ENCODE measurements at regions not wholly inside any gene's neighbourhood (a gene's known extent, or its start where the extent isn't known, plus 50 kb on each side); places are given as distances from the start of the nearest gene placed in this dataset.

DNA sequence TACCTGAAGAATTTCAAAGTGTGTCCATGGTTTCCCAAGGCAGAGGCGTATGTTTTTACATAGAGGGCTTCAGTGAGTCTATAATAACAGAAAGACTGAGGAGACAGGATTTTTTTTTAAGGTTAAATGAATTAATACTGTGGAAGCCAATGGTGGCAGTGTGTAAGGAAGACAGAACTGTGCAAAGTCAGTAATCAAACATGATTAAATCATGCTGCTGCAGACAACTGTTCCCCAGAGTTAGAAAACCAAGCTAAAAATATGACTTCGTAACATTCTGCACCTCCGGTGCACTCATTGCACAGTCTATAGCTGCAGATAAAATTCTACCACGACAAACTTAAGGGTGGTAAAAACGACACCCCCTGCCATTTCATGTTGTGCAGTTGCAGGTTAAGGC is 309.6 kb upstream of the TRIB2 start:
- Histone ChIP-seq H3K36me3 (no peaks in the 10 kb centered on the region), H3K27me3 (no peaks in the 10 kb centered on the region), H3K4me1 (no peaks in the 10 kb centered on the region), H3K27ac (no peak overlapping the region), H3K9me3 (no peaks in the 10 kb centered on the region), H3K4me3 (no peak overlapping the region)
- no peak for TF ChIP-seq CTCF (IDR thresholded peaks at IDR 0.05)
- no peak for TF ChIP-seq POLR2AphosphoS5 (IDR thresholded peaks at IDR 0.05)
- TF ChIP-seq EP300 (IDR thresholded peaks at IDR 0.05), result no peak
- TF ChIP-seq POLR2A (IDR thresholded peaks at IDR 0.05), result no peak
- DNase-seq, result no peak
- intact Hi-C loops (cut with DNase I), result no loop called here
- 87 to 92% methylated on average over 5 of the region's 5 CpGs for WGBS, 2 donors

GRCh38 chr2:12412898-12413305 is 303.8 kb upstream of the TRIB2 start:
- Histone ChIP-seq H3K36me3 (no peaks in the 10 kb centered on the region), H3K4me1 (no peaks in the 10 kb centered on the region), H3K4me3 (no peak overlapping the region), H3K9me3 (no peaks in the 10 kb centered on the region), H3K27ac (no peak overlapping the region), H3K27me3 (no peaks in the 10 kb centered on the region)
- TF ChIP-seq EP300 (IDR thresholded peaks at IDR 0.05) (no peak), POLR2A (IDR thresholded peaks at IDR 0.05) (no peak), POLR2AphosphoS5 (IDR thresholded peaks at IDR 0.05) (no peak), CTCF (IDR thresholded peaks at IDR 0.05) (no peak)
- intact Hi-C loops (cut with DNase I), result no loop called here
- 55 to 69% methylated on average over 3 of the region's 3 CpGs for WGBS, 2 donors
- DNase-seq, result no peak

GRCh38 chr2:12415536-12415935 is 301.2 kb upstream of the TRIB2 start:
- Histone ChIP-seq H3K27me3 (no peaks in the 10 kb centered on the region), H3K4me3 (no peak overlapping the region), H3K27ac (no peak overlapping the region), H3K9me3 (no peaks in the 10 kb centered on the region), H3K4me1 (peaks cover 0 to 5% (median 1%) of the 10 kb centered on the region in 4 donors), H3K36me3 (no peaks in the 10 kb centered on the region)
- no peak for DNase-seq
- 91 to 93% methylated on average over 3 of the region's 3 CpGs for WGBS, 2 donors
- TF ChIP-seq EP300 (IDR thresholded peaks at IDR 0.05), result no peak
- no peak for TF ChIP-seq CTCF (IDR thresholded peaks at IDR 0.05)
- TF ChIP-seq POLR2A (IDR thresholded peaks at IDR 0.05), result no peak
- no peak for TF ChIP-seq POLR2AphosphoS5 (IDR thresholded peaks at IDR 0.05)
- intact Hi-C loops (cut with DNase I), result no loop called here

- intact Hi-C loops (cut with DNase I), result no loop called here
- no peak overlapping the region for H3K4me3 ChIP-seq
- WGBS, 2 donors, result 50 to 52% methylated on average over 6 of the region's 6 CpGs
- DNase-seq, result peak; percentile 72
- H3K4me1 ChIP-seq, result peaks cover 0 to 13% (median 7%) of the 10 kb centered on the region in 4 donors
- no peak overlapping the region for H3K27ac ChIP-seq
- H3K27me3 ChIP-seq, result no peaks in the 10 kb centered on the region
- H3K36me3 ChIP-seq, result no peaks in the 10 kb centered on the region
- peak in 1 of 4 experiments; percentile 17 for TF ChIP-seq CTCF (IDR thresholded peaks at IDR 0.05)
- no peak for TF ChIP-seq EP300 (IDR thresholded peaks at IDR 0.05)
- no peaks in the 10 kb centered on the region for H3K9me3 ChIP-seq
Observed at GRCh38 chr2:12416600-12416999, 300.1 kb upstream of the TRIB2 start.

- Histone ChIP-seq H3K4me3 (no peak overlapping the region), H3K9me3 (no peaks in the 10 kb centered on the region), H3K27ac (no peak overlapping the region), H3K4me1 (peaks cover 0 to 13% (median 7%) of the 10 kb centered on the region in 4 donors), H3K36me3 (no peaks in the 10 kb centered on the region), H3K27me3 (no peaks in the 10 kb centered on the region)
- DNase-seq, result no peak
- TF ChIP-seq POLR2AphosphoS5 (IDR thresholded peaks at IDR 0.05) (no peak), CTCF (IDR thresholded peaks at IDR 0.05) (no peak), POLR2A (IDR thresholded peaks at IDR 0.05) (no peak), EP300 (IDR thresholded peaks at IDR 0.05) (no peak)
- intact Hi-C loops (cut with DNase I), result no loop called here
- WGBS, 2 donors, result 82 to 91% methylated on average over 6 of the region's 6 CpGs
Observed at GRCh38 chr2:12417786-12418185, 298.9 kb upstream of the TRIB2 start.
